ENCODE measurements at regions not wholly inside any gene's neighbourhood (a gene's known extent, or its start where the extent isn't known, plus 50 kb on each side); places are given as distances from the start of the nearest gene placed in this dataset.

- Histone ChIP-seq H3K4me3 (ENCODE audit: low read length) (no peak overlapping the region), H3K27ac (ENCODE audit: low read length) (no peak overlapping the region), H3K4me1 (ENCODE audit: insufficient read depth, low read length) (no peaks in the 10 kb centered on the region), H3K9me3 (ENCODE audit: insufficient read depth, low read depth, low read length) (no peaks in the 10 kb centered on the region), H3K36me3 (ENCODE audit: insufficient read depth, low read depth, low read length) (no peaks in the 10 kb centered on the region), H3K9ac (ENCODE audit: low read depth, low read length) (no peak overlapping the region), H3K27me3 (ENCODE audit: insufficient read depth, low read length) (no peaks in the 10 kb centered on the region)
Measured at GRCh38 chr2:221336967-221337366, 235.1 kb downstream of the EPHA4 start.

GRCh38 chr2:221337957-221338685, 234.0 kb downstream of the EPHA4 start:
- Histone ChIP-seq H3K36me3 (ENCODE audit: insufficient read depth, low read depth, low read length) (no peaks in the 10 kb centered on the region), H3K9ac (ENCODE audit: low read depth, low read length) (no peak overlapping the region), H3K27ac (ENCODE audit: low read length) (no peak overlapping the region), H3K27me3 (ENCODE audit: insufficient read depth, low read length) (no peaks in the 10 kb centered on the region), H3K4me1 (ENCODE audit: insufficient read depth, low read length) (no peaks in the 10 kb centered on the region), H3K4me3 (ENCODE audit: low read length) (no peak overlapping the region), H3K9me3 (ENCODE audit: insufficient read depth, low read depth, low read length) (no peaks in the 10 kb centered on the region)

- Histone ChIP-seq H3K4me3 (ENCODE audit: low read length) (no peak overlapping the region), H3K36me3 (ENCODE audit: insufficient read depth, low read depth, low read length) (no peaks in the 10 kb centered on the region), H3K9me3 (ENCODE audit: insufficient read depth, low read depth, low read length) (no peaks in the 10 kb centered on the region), H3K4me1 (ENCODE audit: insufficient read depth, low read length) (no peaks in the 10 kb centered on the region), H3K9ac (ENCODE audit: low read depth, low read length) (no peak overlapping the region), H3K27ac (ENCODE audit: low read length) (no peak overlapping the region), H3K27me3 (ENCODE audit: insufficient read depth, low read length) (no peaks in the 10 kb centered on the region)
Measured at GRCh38 chr2:221342388-221342787, 229.7 kb downstream of the EPHA4 start.

GRCh38 chr2:221343524-221343923, 228.6 kb downstream of the EPHA4 start:
- Histone ChIP-seq H3K9ac (ENCODE audit: low read depth, low read length) (no peak overlapping the region), H3K4me3 (ENCODE audit: low read length) (no peak overlapping the region), H3K27ac (ENCODE audit: low read length) (no peak overlapping the region), H3K4me1 (ENCODE audit: insufficient read depth, low read length) (no peaks in the 10 kb centered on the region), H3K9me3 (ENCODE audit: insufficient read depth, low read depth, low read length) (no peaks in the 10 kb centered on the region), H3K27me3 (ENCODE audit: insufficient read depth, low read length) (no peaks in the 10 kb centered on the region), H3K36me3 (ENCODE audit: insufficient read depth, low read depth, low read length) (no peaks in the 10 kb centered on the region)

GRCh38 chr2:221345516-221345915, 226.6 kb downstream of the EPHA4 start:
- Histone ChIP-seq H3K27me3 (ENCODE audit: insufficient read depth, low read length) (no peaks in the 10 kb centered on the region), H3K4me3 (ENCODE audit: low read length) (no peak overlapping the region), H3K9ac (ENCODE audit: low read depth, low read length) (no peak overlapping the region), H3K27ac (ENCODE audit: low read length) (no peak overlapping the region), H3K9me3 (ENCODE audit: insufficient read depth, low read depth, low read length) (no peaks in the 10 kb centered on the region), H3K4me1 (ENCODE audit: insufficient read depth, low read length) (no peaks in the 10 kb centered on the region), H3K36me3 (ENCODE audit: insufficient read depth, low read depth, low read length) (no peaks in the 10 kb centered on the region)

GRCh38 chr2:221346411-221346810, 225.7 kb downstream of the EPHA4 start:
- Histone ChIP-seq H3K4me1 (ENCODE audit: insufficient read depth, low read length) (no peaks in the 10 kb centered on the region), H3K9ac (ENCODE audit: low read depth, low read length) (no peak overlapping the region), H3K9me3 (ENCODE audit: insufficient read depth, low read depth, low read length) (no peaks in the 10 kb centered on the region), H3K27me3 (ENCODE audit: insufficient read depth, low read length) (no peaks in the 10 kb centered on the region), H3K36me3 (ENCODE audit: insufficient read depth, low read depth, low read length) (no peaks in the 10 kb centered on the region), H3K4me3 (ENCODE audit: low read length) (no peak overlapping the region), H3K27ac (ENCODE audit: low read length) (no peak overlapping the region)

- no peaks in the 10 kb centered on the region for H3K4me1 ChIP-seq (ENCODE audit: insufficient read depth, low read length)
- no peaks in the 10 kb centered on the region for H3K36me3 ChIP-seq (ENCODE audit: insufficient read depth, low read depth, low read length)
- H3K9me3 ChIP-seq (ENCODE audit: insufficient read depth, low read depth, low read length) = no peaks in the 10 kb centered on the region
- no peak overlapping the region for H3K27ac ChIP-seq (ENCODE audit: low read length)
- no peak overlapping the region for H3K4me3 ChIP-seq (ENCODE audit: low read length)
- no peaks in the 10 kb centered on the region for H3K27me3 ChIP-seq (ENCODE audit: insufficient read depth, low read length)
- no peak overlapping the region for H3K9ac ChIP-seq (ENCODE audit: low read depth, low read length)
Measured at GRCh38 chr2:221347471-221347870, 224.6 kb downstream of the EPHA4 start.

- no peak overlapping the region for H3K27ac ChIP-seq (ENCODE audit: low read length)
- H3K36me3 ChIP-seq (ENCODE audit: insufficient read depth, low read depth, low read length) = no peaks in the 10 kb centered on the region
- no peak overlapping the region for H3K4me3 ChIP-seq (ENCODE audit: low read length)
- no peaks in the 10 kb centered on the region for H3K9me3 ChIP-seq (ENCODE audit: insufficient read depth, low read depth, low read length)
- no peaks in the 10 kb centered on the region for H3K27me3 ChIP-seq (ENCODE audit: insufficient read depth, low read length)
- H3K9ac ChIP-seq (ENCODE audit: low read depth, low read length) = no peak overlapping the region
- no peaks in the 10 kb centered on the region for H3K4me1 ChIP-seq (ENCODE audit: insufficient read depth, low read length)
Measured at GRCh38 chr2:221350616-221351015, 221.5 kb downstream of the EPHA4 start.

- no peak overlapping the region for H3K4me3 ChIP-seq (ENCODE audit: low read length)
- H3K4me1 ChIP-seq (ENCODE audit: insufficient read depth, low read length) = no peaks in the 10 kb centered on the region
- H3K9me3 ChIP-seq (ENCODE audit: insufficient read depth, low read depth, low read length) = no peaks in the 10 kb centered on the region
- no peaks in the 10 kb centered on the region for H3K36me3 ChIP-seq (ENCODE audit: insufficient read depth, low read depth, low read length)
- H3K27ac ChIP-seq (ENCODE audit: low read length) = no peak overlapping the region
- no peaks in the 10 kb centered on the region for H3K27me3 ChIP-seq (ENCODE audit: insufficient read depth, low read length)
- no peak overlapping the region for H3K9ac ChIP-seq (ENCODE audit: low read depth, low read length)
Measured at GRCh38 chr2:221353201-221353600, 218.9 kb downstream of the EPHA4 start.

GRCh38 chr2:221360312-221360711, 211.8 kb downstream of the EPHA4 start:
- no peak overlapping the region for H3K27ac ChIP-seq (ENCODE audit: low read length)
- H3K9ac ChIP-seq (ENCODE audit: low read depth, low read length) = no peak overlapping the region
- H3K4me1 ChIP-seq (ENCODE audit: insufficient read depth, low read length) = peaks cover 5% of the 10 kb centered on the region
- no peaks in the 10 kb centered on the region for H3K27me3 ChIP-seq (ENCODE audit: insufficient read depth, low read length)
- H3K36me3 ChIP-seq (ENCODE audit: insufficient read depth, low read depth, low read length) = no peaks in the 10 kb centered on the region
- H3K4me3 ChIP-seq (ENCODE audit: low read length) = no peak overlapping the region
- H3K9me3 ChIP-seq (ENCODE audit: insufficient read depth, low read depth, low read length) = no peaks in the 10 kb centered on the region

GRCh38 chr2:221360742-221361141, 211.4 kb downstream of the EPHA4 start:
- no peak overlapping the region for H3K27ac ChIP-seq (ENCODE audit: low read length)
- H3K4me1 ChIP-seq (ENCODE audit: insufficient read depth, low read length) = peaks cover 5% of the 10 kb centered on the region
- no peaks in the 10 kb centered on the region for H3K9me3 ChIP-seq (ENCODE audit: insufficient read depth, low read depth, low read length)
- H3K36me3 ChIP-seq (ENCODE audit: insufficient read depth, low read depth, low read length) = no peaks in the 10 kb centered on the region
- H3K27me3 ChIP-seq (ENCODE audit: insufficient read depth, low read length) = no peaks in the 10 kb centered on the region
- H3K9ac ChIP-seq (ENCODE audit: low read depth, low read length) = no peak overlapping the region
- no peak overlapping the region for H3K4me3 ChIP-seq (ENCODE audit: low read length)

- Histone ChIP-seq H3K27me3 (ENCODE audit: insufficient read depth, low read length) (no peaks in the 10 kb centered on the region), H3K4me3 (ENCODE audit: low read length) (no peak overlapping the region), H3K36me3 (ENCODE audit: insufficient read depth, low read depth, low read length) (no peaks in the 10 kb centered on the region), H3K27ac (ENCODE audit: low read length) (no peak overlapping the region), H3K9ac (ENCODE audit: low read depth, low read length) (no peak overlapping the region), H3K4me1 (ENCODE audit: insufficient read depth, low read length) (peaks cover 5% of the 10 kb centered on the region), H3K9me3 (ENCODE audit: insufficient read depth, low read depth, low read length) (no peaks in the 10 kb centered on the region)
Measured at GRCh38 chr2:221361633-221362032, 210.5 kb downstream of the EPHA4 start.
